ENCODE measurements at regions not wholly inside any gene's neighbourhood (a gene's known extent, or its start where the extent isn't known, plus 50 kb on each side); places are given as distances from the start of the nearest gene placed in this dataset.

DNA sequence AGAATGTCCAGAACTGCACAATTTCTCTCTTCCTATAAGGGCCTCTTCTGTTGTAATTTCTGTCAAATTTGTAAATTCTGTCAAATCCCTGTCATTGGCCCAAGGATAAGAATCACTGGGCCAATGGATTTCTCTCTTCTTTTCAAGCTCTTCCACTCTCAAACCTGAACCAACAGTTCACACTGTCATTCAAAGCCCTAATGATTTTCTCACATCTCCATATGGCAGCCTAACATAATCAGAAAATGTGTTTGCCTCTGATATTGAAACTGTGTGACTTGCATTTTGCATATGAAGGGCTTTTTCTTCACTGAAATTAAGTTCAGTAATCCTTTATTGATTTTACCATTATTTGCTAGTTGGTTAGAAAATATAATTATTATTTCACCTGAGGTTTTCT is 1349.1 kb downstream of the FSTL5 start (continued):
- TF ChIP-seq, protein P1, sequence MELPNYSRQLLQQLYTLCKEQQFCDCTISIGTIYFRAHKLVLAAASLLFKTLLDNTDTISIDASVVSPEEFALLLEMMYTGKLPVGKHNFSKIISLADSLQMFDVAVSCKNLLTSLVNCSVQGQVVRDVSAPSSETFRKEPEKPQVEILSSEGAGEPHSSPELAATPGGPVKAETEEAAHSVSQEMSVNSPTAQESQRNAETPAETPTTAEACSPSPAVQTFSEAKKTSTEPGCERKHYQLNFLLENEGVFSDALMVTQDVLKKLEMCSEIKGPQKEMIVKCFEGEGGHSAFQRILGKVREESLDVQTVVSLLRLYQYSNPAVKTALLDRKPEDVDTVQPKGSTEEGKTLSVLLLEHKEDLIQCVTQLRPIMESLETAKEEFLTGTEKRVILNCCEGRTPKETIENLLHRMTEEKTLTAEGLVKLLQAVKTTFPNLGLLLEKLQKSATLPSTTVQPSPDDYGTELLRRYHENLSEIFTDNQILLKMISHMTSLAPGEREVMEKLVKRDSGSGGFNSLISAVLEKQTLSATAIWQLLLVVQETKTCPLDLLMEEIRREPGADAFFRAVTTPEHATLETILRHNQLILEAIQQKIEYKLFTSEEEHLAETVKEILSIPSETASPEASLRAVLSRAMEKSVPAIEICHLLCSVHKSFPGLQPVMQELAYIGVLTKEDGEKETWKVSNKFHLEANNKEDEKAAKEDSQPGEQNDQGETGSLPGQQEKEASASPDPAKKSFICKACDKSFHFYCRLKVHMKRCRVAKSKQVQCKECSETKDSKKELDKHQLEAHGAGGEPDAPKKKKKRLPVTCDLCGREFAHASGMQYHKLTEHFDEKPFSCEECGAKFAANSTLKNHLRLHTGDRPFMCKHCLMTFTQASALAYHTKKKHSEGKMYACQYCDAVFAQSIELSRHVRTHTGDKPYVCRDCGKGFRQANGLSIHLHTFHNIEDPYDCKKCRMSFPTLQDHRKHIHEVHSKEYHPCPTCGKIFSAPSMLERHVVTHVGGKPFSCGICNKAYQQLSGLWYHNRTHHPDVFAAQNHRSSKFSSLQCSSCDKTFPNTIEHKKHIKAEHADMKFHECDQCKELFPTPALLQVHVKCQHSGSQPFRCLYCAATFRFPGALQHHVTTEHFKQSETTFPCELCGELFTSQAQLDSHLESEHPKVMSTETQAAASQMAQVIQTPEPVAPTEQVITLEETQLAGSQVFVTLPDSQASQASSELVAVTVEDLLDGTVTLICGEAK (IDR thresholded peaks at IDR 0.05; ENCODE audit: borderline replicate concordance): no peak
- TF ChIP-seq STAT3 (IDR thresholded peaks at IDR 0.05; ENCODE audit: low read depth, low read length) (no peak), CHD2 (IDR thresholded peaks at IDR 0.05; ENCODE audit: borderline replicate concordance, low read depth, low read length) (no peak)

GRCh38 chr4:160818571-160818970 is 1345.2 kb downstream of the FSTL5 start:
- H4K20me1 ChIP-seq (ENCODE audit: control insufficient read depth, insufficient read depth): no peaks in the 10 kb centered on the region
- no peak overlapping the region for H3K4me2 ChIP-seq (ENCODE audit: control insufficient read depth, insufficient read depth)
- no peak overlapping the region for H3K9ac ChIP-seq (ENCODE audit: control insufficient read depth, insufficient read depth, low read length)
- FAIRE-seq (no peak), ATAC-seq (no peak), DNase-seq (ENCODE audit: low read depth, low spot score) (no peak)
- H3K36me3 ChIP-seq (ENCODE audit: control insufficient read depth in 2 of 2, insufficient read depth in 2 of 2, low read length in 1 of 2): no peaks in the 10 kb centered on the region
- ChIA-PET SMC1A (ENCODE audit: uncharacterized antibody, unreplicated experiment) (no interaction called here), POLR2A (no interaction called here), RAD21 (ENCODE audit: unreplicated experiment) (no interaction called here), CTCF (interaction anchor here (0.6 kb wide), 1 partner anchor 421 kb away, joined by 3 read pairs; no protein-coding TSS in a partner anchor)
- in situ Hi-C loops (cut with MboI) (no loop called here), intact Hi-C loops (cut with micrococcal nuclease; ENCODE audit: unreplicated experiment) (no loop called here)
- no peaks in the 10 kb centered on the region for H3K79me2 ChIP-seq (ENCODE audit: control insufficient read depth, insufficient read depth, low read length)
- no peak overlapping the region for H2AFZ ChIP-seq (ENCODE audit: control insufficient read depth, low read depth, low read length)
- no peak overlapping the region for H3K4me3 ChIP-seq
- WGBS (ENCODE audit: insufficient coverage, insufficient replicate concordance, low lambda C conversion rate, missing lambda C conversion rate): 0% methylated on average over 1 of the region's 1 CpG
- H3K27ac ChIP-seq (ENCODE audit: control insufficient read depth, insufficient read depth): no peak overlapping the region
- H3K9me3 ChIP-seq (replicated peaks; ENCODE audit: control insufficient read depth, insufficient read depth, low read length): no peaks in the 10 kb centered on the region
- no peaks in the 10 kb centered on the region for H3K4me1 ChIP-seq (ENCODE audit: control insufficient read depth, insufficient read depth, low read length)
- TF ChIP-seq, protein P2, sequence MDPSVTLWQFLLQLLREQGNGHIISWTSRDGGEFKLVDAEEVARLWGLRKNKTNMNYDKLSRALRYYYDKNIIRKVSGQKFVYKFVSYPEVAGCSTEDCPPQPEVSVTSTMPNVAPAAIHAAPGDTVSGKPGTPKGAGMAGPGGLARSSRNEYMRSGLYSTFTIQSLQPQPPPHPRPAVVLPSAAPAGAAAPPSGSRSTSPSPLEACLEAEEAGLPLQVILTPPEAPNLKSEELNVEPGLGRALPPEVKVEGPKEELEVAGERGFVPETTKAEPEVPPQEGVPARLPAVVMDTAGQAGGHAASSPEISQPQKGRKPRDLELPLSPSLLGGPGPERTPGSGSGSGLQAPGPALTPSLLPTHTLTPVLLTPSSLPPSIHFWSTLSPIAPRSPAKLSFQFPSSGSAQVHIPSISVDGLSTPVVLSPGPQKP (IDR thresholded peaks at IDR 0.05; ENCODE audit: low read depth, low read length): no peak
- TF ChIP-seq, protein P3, sequence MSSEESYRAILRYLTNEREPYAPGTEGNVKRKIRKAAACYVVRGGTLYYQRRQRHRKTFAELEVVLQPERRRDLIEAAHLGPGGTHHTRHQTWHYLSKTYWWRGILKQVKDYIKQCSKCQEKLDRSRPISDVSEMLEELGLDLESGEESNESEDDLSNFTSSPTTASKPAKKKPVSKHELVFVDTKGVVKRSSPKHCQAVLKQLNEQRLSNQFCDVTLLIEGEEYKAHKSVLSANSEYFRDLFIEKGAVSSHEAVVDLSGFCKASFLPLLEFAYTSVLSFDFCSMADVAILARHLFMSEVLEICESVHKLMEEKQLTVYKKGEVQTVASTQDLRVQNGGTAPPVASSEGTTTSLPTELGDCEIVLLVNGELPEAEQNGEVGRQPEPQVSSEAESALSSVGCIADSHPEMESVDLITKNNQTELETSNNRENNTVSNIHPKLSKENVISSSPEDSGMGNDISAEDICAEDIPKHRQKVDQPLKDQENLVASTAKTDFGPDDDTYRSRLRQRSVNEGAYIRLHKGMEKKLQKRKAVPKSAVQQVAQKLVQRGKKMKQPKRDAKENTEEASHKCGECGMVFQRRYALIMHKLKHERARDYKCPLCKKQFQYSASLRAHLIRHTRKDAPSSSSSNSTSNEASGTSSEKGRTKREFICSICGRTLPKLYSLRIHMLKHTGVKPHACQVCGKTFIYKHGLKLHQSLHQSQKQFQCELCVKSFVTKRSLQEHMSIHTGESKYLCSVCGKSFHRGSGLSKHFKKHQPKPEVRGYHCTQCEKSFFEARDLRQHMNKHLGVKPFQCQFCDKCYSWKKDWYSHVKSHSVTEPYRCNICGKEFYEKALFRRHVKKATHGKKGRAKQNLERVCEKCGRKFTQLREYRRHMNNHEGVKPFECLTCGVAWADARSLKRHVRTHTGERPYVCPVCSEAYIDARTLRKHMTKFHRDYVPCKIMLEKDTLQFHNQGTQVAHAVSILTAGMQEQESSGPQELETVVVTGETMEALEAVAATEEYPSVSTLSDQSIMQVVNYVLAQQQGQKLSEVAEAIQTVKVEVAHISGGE (CRISPR knock-in tag; IDR thresholded peaks at IDR 0.05): no peak
- no peak for TF ChIP-seq SPI1 (IDR thresholded peaks at IDR 0.05; ENCODE audit: borderline replicate concordance, insufficient read depth, low read depth, low read length)
- TF ChIP-seq NR2C2 (IDR thresholded peaks at IDR 0.05; ENCODE audit: borderline replicate concordance, control insufficient read depth, insufficient read length, low read depth): no peak
- TF ChIP-seq HDGF (IDR thresholded peaks at IDR 0.05): no peak
- TF ChIP-seq HCFC1 (IDR thresholded peaks at IDR 0.05; ENCODE audit: low read length): no peak
- TF ChIP-seq SMAD5 (IDR thresholded peaks at IDR 0.05; ENCODE audit: low read depth): no peak
- TF ChIP-seq ETV6 (conservative IDR thresholded peaks at IDR 0.05 in 1 of 2, IDR thresholded peaks at IDR 0.05 in 1 of 2; ENCODE audit: borderline replicate concordance in 1 of 2, low read depth in 1 of 2): no peak
- BruUV-seq (replicated peaks): no TSS peak
- no peaks in the 10 kb centered on the region for H3K27me3 ChIP-seq (replicated peaks in 1 of 2; ENCODE audit: control insufficient read depth in 2 of 2, insufficient read depth in 2 of 2, low read length in 1 of 2)
